GM13977 (cell line): ENCODE measurements at regions not wholly inside any gene's neighbourhood (a gene's known extent, or its start where the extent isn't known, plus 50 kb on each side); places are given as distances from the start of the nearest gene placed in this dataset.

Experiments used
- DNase-seq: peaks from one replicate; pipeline ENCODE4 v3.0.0; 2012; ENCODE audit warnings: low spot score
- CTCF ChIP-seq: IDR thresholded peaks from 2 replicates; pipeline ENCODE4 v1.5.1; 2012; ENCODE audit warnings: mild to moderate bottlenecking, control low read depth; ENCODE audit not compliant: insufficient read depth; ENCODE audit errors: extremely low read depth, missing control alignments
- in situ Hi-C: fragments of 300-500 bp; cut with MboI; formaldehyde crosslinking; loops from one replicate; pipeline ENCODE4 v1.12.0; 2022; ENCODE audit warnings: low sequenced_read_pairs, low pct_unique_long_range_greater_than_20kb, mixed read lengths, inconsistent platforms; ENCODE audit not compliant: unreplicated experiment

GRCh38 chr7:96501318-96501717 lies 179.4 kb upstream of the SLC25A13 start:
- no peak for DNase-seq
- in situ Hi-C loops, result no loop called here
- no peak for TF ChIP-seq CTCF

- in situ Hi-C loops, result no loop called here
- TF ChIP-seq CTCF, result no peak
- DNase-seq, result no peak
Observed at GRCh38 chr7:96499532-96499931, 177.6 kb upstream of the SLC25A13 start.

GRCh38 chr7:96497567-96497966 lies 175.7 kb upstream of the SLC25A13 start:
- no peak for DNase-seq
- in situ Hi-C loops, result no loop called here
- no peak for TF ChIP-seq CTCF

- peak; percentile 4 for DNase-seq
- no peak for TF ChIP-seq CTCF
- in situ Hi-C loops, result no loop called here
Observed at GRCh38 chr7:96495751-96496216, 173.9 kb upstream of the SLC25A13 start.

- DNase-seq, result no peak
- TF ChIP-seq CTCF, result no peak
- in situ Hi-C loops, result no loop called here
Observed at GRCh38 chr7:96486681-96487080, 164.8 kb upstream of the SLC25A13 start.

GRCh38 chr7:96484845-96485244 lies 162.9 kb upstream of the SLC25A13 start:
- TF ChIP-seq CTCF, result no peak
- no peak for DNase-seq
- in situ Hi-C loops, result no loop called here

GRCh38 chr7:96484091-96484490 lies 162.2 kb upstream of the SLC25A13 start:
- in situ Hi-C loops, result no loop called here
- no peak for DNase-seq
- no peak for TF ChIP-seq CTCF
